Coronary artery (tissue), 2 donors: ENCODE measurements at regions not wholly inside any gene's neighbourhood (a gene's known extent, or its start where the extent isn't known, plus 50 kb on each side); places are given as distances from the start of the nearest gene placed in this dataset.

ENCODE experiments used
- DNase-seq: peaks from one replicate; pipeline ENCODE4 v3.0.0-alpha.2; 2017; ENCODE audit warnings: low spot score
- H3K27ac ChIP-seq, 2 donors: fragments of 200-600 bp; sonication (generic); one replicate each; pipeline ENCODE4 v1.5.1; 2016 to 2019
- H3K4me3 ChIP-seq: fragments of 200-600 bp; sonication (generic); 2 replicates; pipeline ENCODE4 v1.5.1; 2016; ENCODE audit warnings: mild to moderate bottlenecking, moderate library complexity
- CTCF ChIP-seq: fragments of 200-600 bp; sonication (generic); IDR thresholded peaks from one replicate; pipeline ENCODE4 v1.5.1; 2019; ENCODE audit warnings: antibody characterized with exemption

- Histone ChIP-seq H3K27ac (no peak overlapping the region), H3K4me3 (no peak overlapping the region)
- no peak for DNase-seq
- no peak for TF ChIP-seq CTCF
These were observed 139.3 kb upstream of the NR4A3 start for GRCh38 chr9:99682378-99682777.

- DNase-seq, result no peak
- Histone ChIP-seq H3K4me3 (no peak overlapping the region), H3K27ac (no peak overlapping the region)
- TF ChIP-seq CTCF, result no peak
These were observed 138.8 kb upstream of the NR4A3 start for GRCh38 chr9:99682870-99683269.

GRCh38 chr9:99690573-99690972 is 131.1 kb upstream of the NR4A3 start:
- no peak overlapping the region for H3K27ac ChIP-seq
- DNase-seq, result no peak
- no peak overlapping the region for H3K4me3 ChIP-seq
- TF ChIP-seq CTCF, result no peak

- Histone ChIP-seq H3K4me3 (no peak overlapping the region), H3K27ac (no peak overlapping the region)
- no peak for TF ChIP-seq CTCF
- DNase-seq, result no peak
These were observed 127.8 kb upstream of the NR4A3 start for GRCh38 chr9:99693888-99694287.

- Histone ChIP-seq H3K27ac (no peak overlapping the region), H3K4me3 (no peak overlapping the region)
- no peak for TF ChIP-seq CTCF
- no peak for DNase-seq
These were observed 127.3 kb upstream of the NR4A3 start for GRCh38 chr9:99694393-99694792.

- DNase-seq, result no peak
- no peak overlapping the region for H3K4me3 ChIP-seq
These were observed 122.3 kb upstream of the NR4A3 start for GRCh38 chr9:99699396-99699795.

GRCh38 chr9:99712214-99712613 is 109.5 kb upstream of the NR4A3 start:
- H3K27ac ChIP-seq, result no peak overlapping the region
- TF ChIP-seq CTCF, result no peak
- DNase-seq, result no peak
- no peak overlapping the region for H3K4me3 ChIP-seq

More at GRCh38 chr9:99699396-99699795, 122.3 kb upstream of the NR4A3 start:
- no peak for TF ChIP-seq CTCF
- no peak overlapping the region for H3K27ac ChIP-seq
